Endothelial cell of umbilical vein (primary cell): ENCODE measurements at regions not wholly inside any gene's neighbourhood (a gene's known extent, or its start where the extent isn't known, plus 50 kb on each side); places are given as distances from the start of the nearest gene placed in this dataset.

Source experiments
- CTCF ChIP-seq, 2 donors: IDR thresholded peaks; 1 replicate in 1 of 2; 2 replicates in 1 of 2; pipeline ENCODE4 v1.5.1; 2011; ENCODE audit warnings: low read length in 2 of 2, mild to moderate bottlenecking in 2 of 2, moderate library complexity in 2 of 2, control low read depth in 1 of 2, inconsistent platforms in 1 of 2, low read depth in 1 of 2; ENCODE audit not compliant: insufficient read depth in 1 of 2; ENCODE audit errors: extremely low read depth in 1 of 2
- EZH2 ChIP-seq: IDR thresholded peaks from 2 replicates; pipeline ENCODE4 v1.6.1; 2012; ENCODE audit warnings: borderline replicate concordance, low read depth, mild to moderate bottlenecking, moderate library complexity, low read length, inconsistent platforms; ENCODE audit not compliant: severe bottlenecking
- JUN ChIP-seq: IDR thresholded peaks from 2 replicates; pipeline ENCODE4 v1.6.1; 2011; ENCODE audit warnings: borderline replicate concordance, low read depth; ENCODE audit not compliant: insufficient read length, insufficient read depth
- POLR2A ChIP-seq: IDR thresholded peaks from 2 replicates; pipeline ENCODE4 v1.6.1; 2012; ENCODE audit warnings: low read depth, mild to moderate bottlenecking, control low read depth, low read length

- no peak for TF ChIP-seq POLR2A
- TF ChIP-seq CTCF (IDR thresholded peaks at IDR 0.05; ENCODE audit: extremely low read depth in 1 of 2, insufficient read depth in 1 of 2, low read depth in 1 of 2, low read length in 2 of 2) = no peak
- TF ChIP-seq EZH2 = no peak
- TF ChIP-seq JUN = no peak
Observed at GRCh38 chr6:40299681-40300080, 287.5 kb downstream of the LRFN2 start.
